HepG2 (cell line): ENCODE measurements at regions not wholly inside any gene's neighbourhood (a gene's known extent, or its start where the extent isn't known, plus 50 kb on each side); places are given as distances from the start of the nearest gene placed in this dataset.

Experiments
- FOSL2 ChIP-seq: sonication (generic); formaldehyde crosslinking; IDR thresholded peaks from 2 replicates; pipeline ENCODE4 v1.4.0; 2020; ENCODE audit warnings: missing genetic modification reagents
- FOXJ3 ChIP-seq: sonication (generic); formaldehyde crosslinking; IDR thresholded peaks from 2 replicates; pipeline ENCODE4 v1.4.0; 2020; ENCODE audit warnings: missing genetic modification reagents, mild to moderate bottlenecking, borderline replicate concordance
- HNRNPH1 ChIP-seq: fragments of 200-400 bp; formaldehyde crosslinking; optimal IDR thresholded peaks from 2 replicates; pipeline ENCODE3; 2017; ENCODE audit warnings: mild to moderate bottlenecking, low read depth, low read length
- KDM6A ChIP-seq: IDR thresholded peaks from 2 replicates; pipeline ENCODE4 v1.6.1; 2016; ENCODE audit warnings: low read depth
- MEIS2 ChIP-seq: sonication (generic); formaldehyde crosslinking; IDR thresholded peaks from 2 replicates; pipeline ENCODE4 v1.9.0; 2021; ENCODE audit warnings: mild to moderate bottlenecking, missing genetic modification reagents
- NFE2L1 ChIP-seq: sonication (generic); formaldehyde crosslinking; IDR thresholded peaks from 2 replicates; pipeline ENCODE4 v1.4.0; 2020; ENCODE audit warnings: missing genetic modification reagents, mild to moderate bottlenecking, borderline replicate concordance
- RFX5 ChIP-seq: IDR thresholded peaks from 2 replicates; pipeline ENCODE4 v1.6.1; 2011; ENCODE audit warnings: low read depth, low read length, improper control_type of control experiment
- TAF15 ChIP-seq: fragments of 200-400 bp; formaldehyde crosslinking; IDR thresholded peaks from one replicate; pipeline ENCODE4 v1.6.1; 2018; ENCODE audit warnings: mild to moderate bottlenecking, low read depth, low read length; ENCODE audit not compliant: poor library complexity, severe bottlenecking
- TCF12 ChIP-seq, 2 experiments: fragments of 450-650 bp in 1 of 2; sonication (generic) in 1 of 2; formaldehyde crosslinking in 1 of 2; IDR thresholded peaks; 2 replicates each; pipeline versions ENCODE4 v1.6.1 to v1.8.0; 2017 to 2022; ENCODE audit warnings: antibody characterized with exemption in 1 of 2, mild to moderate bottlenecking in 1 of 2, missing genetic modification reagents in 1 of 2, moderate library complexity in 1 of 2
- ZC3H4 ChIP-seq: sonication (generic); formaldehyde crosslinking; IDR thresholded peaks from 2 replicates; pipeline ENCODE4 v1.4.0; 2020; ENCODE audit warnings: missing genetic modification reagents, borderline replicate concordance
- ZNF264 ChIP-seq: sonication (generic); formaldehyde crosslinking; IDR thresholded peaks from 2 replicates; pipeline ENCODE4 v1.4.0; 2020; ENCODE audit warnings: missing genetic modification reagents
- ZNF335 ChIP-seq: sonication (generic); formaldehyde crosslinking; IDR thresholded peaks from 2 replicates; pipeline ENCODE4 v1.4.0; 2020; ENCODE audit warnings: missing genetic modification reagents
- ZNF354B ChIP-seq: sonication (generic); formaldehyde crosslinking; IDR thresholded peaks from 2 replicates; pipeline ENCODE4 v1.8.0; 2022; ENCODE audit warnings: mild to moderate bottlenecking, missing genetic modification reagents
- ZNF383 ChIP-seq: sonication (generic); formaldehyde crosslinking; IDR thresholded peaks from 2 replicates; pipeline ENCODE4 v1.4.0; 2020; ENCODE audit warnings: missing genetic modification reagents, mild to moderate bottlenecking, borderline replicate concordance
- ZNF567 ChIP-seq: sonication (generic); formaldehyde crosslinking; IDR thresholded peaks from 2 replicates; pipeline ENCODE4 v1.8.1; 2023; ENCODE audit warnings: mild to moderate bottlenecking, missing genetic modification reagents, borderline replicate concordance
- ZNF607 ChIP-seq: sonication (generic); formaldehyde crosslinking; IDR thresholded peaks from 2 replicates; pipeline ENCODE4 v1.5.1; 2020; ENCODE audit warnings: missing genetic modification reagents, mild to moderate bottlenecking, borderline replicate concordance
- ZNF644 ChIP-seq: IDR thresholded peaks from 2 replicates; pipeline ENCODE4 v1.6.1; 2016; ENCODE audit warnings: low read depth
- TF ChIP-seq, protein P1 (sequence below): sonication (generic); formaldehyde crosslinking; IDR thresholded peaks from 2 replicates; pipeline ENCODE4 v1.4.0; 2020; ENCODE audit warnings: missing genetic modification reagents
- TF ChIP-seq, protein P2 (sequence below): sonication (generic); formaldehyde crosslinking; IDR thresholded peaks from one replicate; pipeline ENCODE4 v1.5.1; 2020; ENCODE audit warnings: mild to moderate bottlenecking, missing genetic modification reagents; ENCODE audit errors: not compliant biosample characterization

DNA sequence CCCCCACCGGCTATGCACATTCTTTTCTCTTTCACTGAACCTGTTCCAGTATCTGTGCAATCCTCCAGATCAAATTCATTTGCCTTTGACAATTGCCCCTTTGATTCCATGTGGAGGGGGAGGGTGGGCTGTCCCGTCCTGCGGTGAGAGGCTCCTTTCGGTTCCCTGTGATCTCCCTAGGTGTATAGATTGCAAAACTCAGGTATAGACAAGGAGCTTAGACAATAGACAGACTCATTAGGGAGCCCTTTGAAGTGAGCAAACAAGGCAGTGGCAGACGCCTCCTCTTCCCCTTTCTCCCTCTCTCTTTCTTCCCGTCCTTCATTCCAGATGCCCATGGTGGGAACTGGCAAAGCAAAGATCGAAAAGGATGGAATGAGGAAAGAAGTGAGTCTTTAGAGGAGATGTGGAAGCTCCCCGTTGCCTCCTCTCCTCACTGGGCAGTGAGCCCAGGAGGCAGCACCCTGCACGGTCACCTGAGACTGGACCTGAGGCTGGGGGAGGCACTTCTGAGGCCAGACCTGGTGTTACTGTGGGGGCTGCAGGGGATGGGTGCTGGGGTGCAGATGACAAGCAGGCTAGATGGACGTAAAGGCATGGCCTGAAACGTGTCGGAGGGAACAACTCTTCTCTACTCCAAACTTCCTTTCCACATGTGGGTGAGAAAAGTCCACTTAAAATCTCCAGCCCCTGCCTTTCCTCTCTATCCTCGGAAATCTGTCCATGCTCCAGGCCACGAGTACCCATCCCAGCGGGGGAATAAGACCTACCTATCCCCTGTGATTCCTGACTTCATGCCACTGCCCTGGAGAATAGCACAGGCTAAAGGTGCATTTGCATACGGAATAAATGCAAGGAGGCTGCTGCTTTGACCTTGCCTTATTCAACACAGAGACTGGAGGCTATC is 256.6 kb upstream of the FOXQ1 start (continued):
- TF ChIP-seq, protein P1, sequence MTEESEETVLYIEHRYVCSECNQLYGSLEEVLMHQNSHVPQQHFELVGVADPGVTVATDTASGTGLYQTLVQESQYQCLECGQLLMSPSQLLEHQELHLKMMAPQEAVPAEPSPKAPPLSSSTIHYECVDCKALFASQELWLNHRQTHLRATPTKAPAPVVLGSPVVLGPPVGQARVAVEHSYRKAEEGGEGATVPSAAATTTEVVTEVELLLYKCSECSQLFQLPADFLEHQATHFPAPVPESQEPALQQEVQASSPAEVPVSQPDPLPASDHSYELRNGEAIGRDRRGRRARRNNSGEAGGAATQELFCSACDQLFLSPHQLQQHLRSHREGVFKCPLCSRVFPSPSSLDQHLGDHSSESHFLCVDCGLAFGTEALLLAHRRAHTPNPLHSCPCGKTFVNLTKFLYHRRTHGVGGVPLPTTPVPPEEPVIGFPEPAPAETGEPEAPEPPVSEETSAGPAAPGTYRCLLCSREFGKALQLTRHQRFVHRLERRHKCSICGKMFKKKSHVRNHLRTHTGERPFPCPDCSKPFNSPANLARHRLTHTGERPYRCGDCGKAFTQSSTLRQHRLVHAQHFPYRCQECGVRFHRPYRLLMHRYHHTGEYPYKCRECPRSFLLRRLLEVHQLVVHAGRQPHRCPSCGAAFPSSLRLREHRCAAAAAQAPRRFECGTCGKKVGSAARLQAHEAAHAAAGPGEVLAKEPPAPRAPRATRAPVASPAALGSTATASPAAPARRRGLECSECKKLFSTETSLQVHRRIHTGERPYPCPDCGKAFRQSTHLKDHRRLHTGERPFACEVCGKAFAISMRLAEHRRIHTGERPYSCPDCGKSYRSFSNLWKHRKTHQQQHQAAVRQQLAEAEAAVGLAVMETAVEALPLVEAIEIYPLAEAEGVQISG (CRISPR knock-in tag) = peak; percentile 79
- TF ChIP-seq RFX5 = no peak
- TF ChIP-seq ZC3H4 (CRISPR knock-in tag) = peak; percentile 79
- no peak for TF ChIP-seq TCF12 (IDR thresholded peaks at IDR 0.05)
- peak; percentile 97; the same call in 1 of the 2 replicates for TF ChIP-seq TCF12 (CRISPR knock-in tag; IDR thresholded peaks at IDR 0.05)
- TF ChIP-seq, protein P2, sequence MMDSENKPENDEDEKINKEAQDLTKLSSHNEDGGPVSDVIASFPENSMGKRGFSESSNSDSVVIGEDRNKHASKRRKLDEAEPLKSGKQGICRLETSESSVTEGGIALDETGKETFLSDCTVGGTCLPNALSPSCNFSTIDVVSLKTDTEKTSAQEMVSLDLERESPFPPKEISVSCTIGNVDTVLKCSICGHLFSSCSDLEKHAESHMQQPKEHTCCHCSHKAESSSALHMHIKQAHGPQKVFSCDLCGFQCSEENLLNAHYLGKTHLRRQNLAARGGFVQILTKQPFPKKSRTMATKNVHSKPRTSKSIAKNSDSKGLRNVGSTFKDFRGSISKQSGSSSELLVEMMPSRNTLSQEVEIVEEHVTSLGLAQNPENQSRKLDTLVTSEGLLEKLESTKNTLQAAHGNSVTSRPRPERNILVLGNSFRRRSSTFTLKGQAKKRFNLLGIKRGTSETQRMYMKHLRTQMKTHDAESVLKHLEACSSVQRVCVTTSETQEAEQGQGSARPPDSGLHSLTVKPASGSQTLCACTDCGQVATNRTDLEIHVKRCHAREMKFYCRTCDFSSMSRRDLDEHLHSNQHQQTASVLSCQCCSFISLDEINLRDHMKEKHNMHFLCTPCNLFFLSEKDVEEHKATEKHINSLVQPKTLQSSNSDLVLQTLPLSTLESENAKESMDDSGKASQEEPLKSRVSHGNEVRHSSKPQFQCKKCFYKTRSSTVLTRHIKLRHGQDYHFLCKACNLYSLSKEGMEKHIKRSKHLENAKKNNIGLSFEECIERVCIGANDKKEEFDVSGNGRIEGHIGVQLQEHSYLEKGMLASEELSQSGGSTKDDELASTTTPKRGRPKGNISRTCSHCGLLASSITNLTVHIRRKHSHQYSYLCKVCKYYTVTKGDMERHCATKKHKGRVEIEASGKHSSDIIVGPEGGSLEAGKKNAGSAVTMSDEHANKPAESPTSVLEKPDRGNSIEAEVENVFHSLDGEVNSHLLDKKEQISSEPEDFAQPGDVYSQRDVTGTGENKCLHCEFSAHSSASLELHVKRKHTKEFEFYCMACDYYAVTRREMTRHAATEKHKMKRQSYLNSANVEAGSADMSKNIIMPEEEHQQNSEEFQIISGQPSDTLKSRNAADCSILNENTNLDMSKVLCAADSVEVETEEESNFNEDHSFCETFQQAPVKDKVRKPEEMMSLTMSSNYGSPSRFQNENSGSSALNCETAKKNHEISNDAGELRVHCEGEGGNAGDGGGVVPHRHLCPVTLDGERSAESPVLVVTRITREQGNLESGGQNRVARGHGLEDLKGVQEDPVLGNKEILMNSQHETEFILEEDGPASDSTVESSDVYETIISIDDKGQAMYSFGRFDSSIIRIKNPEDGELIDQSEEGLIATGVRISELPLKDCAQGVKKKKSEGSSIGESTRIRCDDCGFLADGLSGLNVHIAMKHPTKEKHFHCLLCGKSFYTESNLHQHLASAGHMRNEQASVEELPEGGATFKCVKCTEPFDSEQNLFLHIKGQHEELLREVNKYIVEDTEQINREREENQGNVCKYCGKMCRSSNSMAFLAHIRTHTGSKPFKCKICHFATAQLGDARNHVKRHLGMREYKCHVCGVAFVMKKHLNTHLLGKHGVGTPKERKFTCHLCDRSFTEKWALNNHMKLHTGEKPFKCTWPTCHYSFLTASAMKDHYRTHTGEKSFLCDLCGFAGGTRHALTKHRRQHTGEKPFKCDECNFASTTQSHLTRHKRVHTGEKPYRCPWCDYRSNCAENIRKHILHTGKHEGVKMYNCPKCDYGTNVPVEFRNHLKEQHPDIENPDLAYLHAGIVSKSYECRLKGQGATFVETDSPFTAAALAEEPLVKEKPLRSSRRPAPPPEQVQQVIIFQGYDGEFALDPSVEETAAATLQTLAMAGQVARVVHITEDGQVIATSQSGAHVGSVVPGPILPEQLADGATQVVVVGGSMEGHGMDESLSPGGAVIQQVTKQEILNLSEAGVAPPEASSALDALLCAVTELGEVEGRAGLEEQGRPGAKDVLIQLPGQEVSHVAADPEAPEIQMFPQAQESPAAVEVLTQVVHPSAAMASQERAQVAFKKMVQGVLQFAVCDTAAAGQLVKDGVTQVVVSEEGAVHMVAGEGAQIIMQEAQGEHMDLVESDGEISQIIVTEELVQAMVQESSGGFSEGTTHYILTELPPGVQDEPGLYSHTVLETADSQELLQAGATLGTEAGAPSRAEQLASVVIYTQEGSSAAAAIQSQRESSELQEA = no peak
- TF ChIP-seq ZNF383 = no peak
- TF ChIP-seq KDM6A (CRISPR knock-in tag) = peak; percentile 97
- TF ChIP-seq NFE2L1 = no peak
- no peak for TF ChIP-seq ZNF607
- peak; percentile 51; the same call in 1 of the 2 replicates for TF ChIP-seq ZNF335
- TF ChIP-seq HNRNPH1 = peak; percentile 41
- no peak; the same call in none of the 2 replicates for TF ChIP-seq ZNF644 (CRISPR knock-in tag)
- TF ChIP-seq TAF15 = no peak
- 0 out of 2 replicates have a peak, but pooled peaks have one; percentile 84 for TF ChIP-seq MEIS2 (CRISPR knock-in tag)
- peak; percentile 94 for TF ChIP-seq FOSL2 (CRISPR knock-in tag)
- peak; percentile 94 for TF ChIP-seq FOXJ3 (CRISPR knock-in tag)
- no peak for TF ChIP-seq ZNF354B (CRISPR knock-in tag)
- TF ChIP-seq ZNF567 (CRISPR knock-in tag) = no peak
- TF ChIP-seq ZNF264 = 0 out of 2 replicates have a peak, but pooled peaks have one; percentile 35
